ENCODE measurements at regions not wholly inside any gene's neighbourhood (a gene's known extent, or its start where the extent isn't known, plus 50 kb on each side); places are given as distances from the start of the nearest gene placed in this dataset.
A peak's percentile ranks its signal among the peaks of the same experiment; 100 is the strongest.

GRCh38 chr13:72258340-72258981, 391.5 kb upstream of the DACH1 start:
- peaks cover 10% of the 10 kb centered on the region for H3K4me1 ChIP-seq (ENCODE audit: insufficient read depth, low read length)
- no peak for ATAC-seq
- no peaks in the 10 kb centered on the region for H3K36me3 ChIP-seq (ENCODE audit: low read depth, low read length)
- H3K27me3 ChIP-seq (ENCODE audit: low read length), result no peaks in the 10 kb centered on the region
- H3F3A ChIP-seq (ENCODE audit: low read length, unreplicated experiment), result no peaks in the 10 kb centered on the region
- H2AFZ ChIP-seq (ENCODE audit: low read length), result no peak overlapping the region
- H3K9me2 ChIP-seq (replicated peaks; ENCODE audit: low read length), result no peaks in the 10 kb centered on the region
- H3K4me2 ChIP-seq (ENCODE audit: low read length), result no peak overlapping the region
- no peaks in the 10 kb centered on the region for H4K20me1 ChIP-seq (ENCODE audit: low read length)
- no peaks in the 10 kb centered on the region for H3K9me3 ChIP-seq (ENCODE audit: low read length)
- no peak for TF ChIP-seq EZH2phosphoT487 (IDR thresholded peaks at IDR 0.05; ENCODE audit: borderline replicate concordance, low read length)
- TF ChIP-seq CTCF (conservative IDR thresholded peaks at IDR 0.05; ENCODE audit: low read depth, low read length), result no peak
- no peak for TF ChIP-seq EZH2 (IDR thresholded peaks at IDR 0.05; ENCODE audit: low read length, unreplicated experiment)
- intact Hi-C loops (cut with micrococcal nuclease), result loop anchor here (5.0 to 10.0 kb wide), 4 partner anchors 134 to 936 kb away; no protein-coding TSS in a partner anchor
- DNase-seq, result no peak
- H3K9ac ChIP-seq (ENCODE audit: low read length), result no peak overlapping the region
- ChIA-PET CTCF (no interaction called here), POLR2A (ENCODE audit: unreplicated experiment) (no interaction called here)
- no peak overlapping the region for H3K4me3 ChIP-seq (ENCODE audit: low read length)
- H3K79me2 ChIP-seq (ENCODE audit: low read length), result no peaks in the 10 kb centered on the region
- BruUV-seq (replicated peaks), result no TSS peak
- H3K27ac ChIP-seq (ENCODE audit: low read length), result no peak overlapping the region

- Histone ChIP-seq H3K4me2 (ENCODE audit: low read length) (peak overlapping the region; percentile 69), H3K27ac (ENCODE audit: low read length) (no peak overlapping the region), H3K36me3 (ENCODE audit: low read depth, low read length) (no peaks in the 10 kb centered on the region), H3K9me2 (replicated peaks; ENCODE audit: low read length) (no peaks in the 10 kb centered on the region), H3K4me3 (ENCODE audit: low read length) (no peak overlapping the region), H2AFZ (ENCODE audit: low read length) (no peak overlapping the region), H3K9me3 (ENCODE audit: low read length) (no peaks in the 10 kb centered on the region), H3K9ac (ENCODE audit: low read length) (no peak overlapping the region), H3K79me2 (ENCODE audit: low read length) (no peaks in the 10 kb centered on the region), H4K20me1 (ENCODE audit: low read length) (no peaks in the 10 kb centered on the region), H3K4me1 (ENCODE audit: insufficient read depth, low read length) (peaks cover 22% of the 10 kb centered on the region), H3F3A (ENCODE audit: low read length, unreplicated experiment) (peaks cover 5% of the 10 kb centered on the region), H3K27me3 (ENCODE audit: low read length) (no peaks in the 10 kb centered on the region)
- CTCF ChIA-PET, result no interaction called here
- BruUV-seq (replicated peaks), result no TSS peak
- POLR2A ChIA-PET (ENCODE audit: unreplicated experiment), result interaction anchor here (0.6 kb wide), 1 partner anchor 388 kb away, joined by 7 read pairs; no protein-coding TSS in a partner anchor
- TF ChIP-seq CTCF (conservative IDR thresholded peaks at IDR 0.05; ENCODE audit: low read depth, low read length) (peak; percentile 79), EZH2 (IDR thresholded peaks at IDR 0.05; ENCODE audit: low read length, unreplicated experiment) (no peak), EZH2phosphoT487 (IDR thresholded peaks at IDR 0.05; ENCODE audit: borderline replicate concordance, low read length) (no peak)
- peak; percentile 84 for ATAC-seq
- intact Hi-C loops (cut with micrococcal nuclease), result loop anchor here (1.0 to 10.0 kb wide), 8 partner anchors 61 to 953 kb away; no protein-coding TSS in a partner anchor
- peak; percentile 70 for DNase-seq
Observed at GRCh38 chr13:72255908-72256307, 388.9 kb upstream of the DACH1 start.

- Histone ChIP-seq H3K4me2 (ENCODE audit: low read length) (peak overlapping the region; percentile 69), H2AFZ (ENCODE audit: low read length) (no peak overlapping the region), H4K20me1 (ENCODE audit: low read length) (no peaks in the 10 kb centered on the region), H3F3A (ENCODE audit: low read length, unreplicated experiment) (peaks cover 5% of the 10 kb centered on the region), H3K9me3 (ENCODE audit: low read length) (no peaks in the 10 kb centered on the region), H3K79me2 (ENCODE audit: low read length) (no peaks in the 10 kb centered on the region), H3K27me3 (ENCODE audit: low read length) (no peaks in the 10 kb centered on the region), H3K36me3 (ENCODE audit: low read depth, low read length) (no peaks in the 10 kb centered on the region), H3K4me3 (ENCODE audit: low read length) (no peak overlapping the region), H3K27ac (ENCODE audit: low read length) (peak overlapping the region; percentile 28), H3K9ac (ENCODE audit: low read length) (no peak overlapping the region), H3K4me1 (ENCODE audit: insufficient read depth, low read length) (peaks cover 22% of the 10 kb centered on the region), H3K9me2 (replicated peaks; ENCODE audit: low read length) (no peaks in the 10 kb centered on the region)
- CTCF ChIA-PET, result interaction anchor here (0.6 to 0.7 kb wide), 2 partner anchors 314 to 523 kb away, joined by 3 to 4 read pairs; no protein-coding TSS in a partner anchor
- DNase-seq (peak; percentile 65), ATAC-seq (peak; percentile 54)
- BruUV-seq (replicated peaks), result no TSS peak
- TF ChIP-seq EZH2phosphoT487 (IDR thresholded peaks at IDR 0.05; ENCODE audit: borderline replicate concordance, low read length), result no peak
- TF ChIP-seq CTCF (conservative IDR thresholded peaks at IDR 0.05; ENCODE audit: low read depth, low read length), result no peak
- no peak for TF ChIP-seq EZH2 (IDR thresholded peaks at IDR 0.05; ENCODE audit: low read length, unreplicated experiment)
- intact Hi-C loops (cut with micrococcal nuclease), result loop anchor here (2.0 to 10.0 kb wide), 3 partner anchors 59 to 249 kb away; no protein-coding TSS in a partner anchor
- POLR2A ChIA-PET (ENCODE audit: unreplicated experiment), result no interaction called here
Observed at GRCh38 chr13:72253754-72254153, 386.8 kb upstream of the DACH1 start.
